Esophagus muscularis mucosa (tissue), 4 donors: ENCODE measurements at regions not wholly inside any gene's neighbourhood (a gene's known extent, or its start where the extent isn't known, plus 50 kb on each side); places are given as distances from the start of the nearest gene placed in this dataset.
"Not testable (repeated sequence)": the region's sequence is repeated elsewhere in the genome, so short reads cannot be mapped to it uniquely, and the experiment has no call there.

Experiments used
- DNase-seq: peaks from one replicate; pipeline ENCODE4 v3.0.0-alpha.2; 2017; ENCODE audit errors: extremely low spot score
- H3K27ac ChIP-seq, 4 donors: fragments of 200-600 bp; sonication (generic); replicated peaks in 1 of 4; 1 replicate in 3 of 4; 2 replicates in 1 of 4; pipeline ENCODE4 v1.5.1; 2016 to 2019; ENCODE audit warnings: mild to moderate bottlenecking in 1 of 4
- H3K27me3 ChIP-seq, 4 donors: fragments of 200-600 bp; sonication (generic); one replicate each; pipeline versions ENCODE4 v1.5.1 to v1.6.0; 2016 to 2019
- H3K36me3 ChIP-seq, 4 donors: fragments of 200-600 bp; sonication (generic); one replicate each; pipeline ENCODE4 v1.5.1; 2016 to 2019
- H3K4me1 ChIP-seq, 4 donors: fragments of 200-600 bp; sonication (generic); one replicate each; pipeline ENCODE4 v1.5.1; 2016 to 2019
- H3K4me3 ChIP-seq, 4 donors: fragments of 200-600 bp; sonication (generic); 1 replicate in 2 of 4; 2 replicates in 2 of 4; pipeline ENCODE4 v1.5.1; 2016 to 2019; ENCODE audit warnings: mild to moderate bottlenecking in 4 of 4, moderate library complexity in 1 of 4
- H3K9me3 ChIP-seq, 4 donors: fragments of 200-600 bp; sonication (generic); 1 replicate in 3 of 4; 2 replicates in 1 of 4; pipeline ENCODE4 v1.5.1; 2016 to 2019
- CTCF ChIP-seq, 3 experiments: fragments of 200-600 bp in 2 of 3; fragments of 450-650 bp in 1 of 3; sonication (generic) in 2 of 3; IDR thresholded peaks; one replicate each; pipeline ENCODE4 v1.5.1; 2017 to 2019; ENCODE audit warnings: antibody characterized with exemption in 3 of 3, mild to moderate bottlenecking in 2 of 3, moderate library complexity in 1 of 3
- EP300 ChIP-seq: sonication (generic); formaldehyde crosslinking; IDR thresholded peaks from one replicate; pipeline ENCODE4 v1.6.1; 2017; ENCODE audit warnings: antibody characterized with exemption
- POLR2A ChIP-seq: fragments of 450-650 bp; IDR thresholded peaks from one replicate; pipeline ENCODE4 v1.6.1; 2017; ENCODE audit warnings: antibody characterized with exemption, moderate library complexity, mild to moderate bottlenecking, low read depth
- POLR2AphosphoS5 ChIP-seq, 2 donors: sonication (generic); formaldehyde crosslinking; IDR thresholded peaks; one replicate each; pipeline ENCODE4 v1.6.1; 2017; ENCODE audit warnings: antibody characterized with exemption in 2 of 2
- WGBS: methylation state at CpG from one replicate; pipeline ENCODE4 v1.1.5; 2018; 5-methylcytosine and 5-hydroxymethylcytosine counted together
- intact Hi-C: fragments of 100-400 bp; cut with DNase I; formaldehyde crosslinking; loops from one replicate; pipeline ENCODE4 v1.15.1; 2023

- TF ChIP-seq POLR2AphosphoS5 (IDR thresholded peaks at IDR 0.05): no peak
- no peak for TF ChIP-seq CTCF (IDR thresholded peaks at IDR 0.05)
- TF ChIP-seq POLR2A: no peak
- TF ChIP-seq EP300: no peak
- H3K9me3 ChIP-seq: no peaks in the 10 kb centered on the region
- DNase-seq: no peak
- no peaks in the 10 kb centered on the region for H3K36me3 ChIP-seq
- intact Hi-C loops: no loop called here
- WGBS: 92% methylated on average over 4 of the region's 4 CpGs
- H3K4me1 ChIP-seq: no peaks in the 10 kb centered on the region
- no peaks in the 10 kb centered on the region for H3K27me3 ChIP-seq
- no peak overlapping the region for H3K27ac ChIP-seq
- H3K4me3 ChIP-seq: no peak overlapping the region
Measured at GRCh38 chr10:22832066-22832602, 95.7 kb upstream of the ARMC3 start.

- no peak overlapping the region for H3K27ac ChIP-seq
- H3K27me3 ChIP-seq: no peaks in the 10 kb centered on the region
- H3K36me3 ChIP-seq: no peaks in the 10 kb centered on the region
- H3K4me3 ChIP-seq: no peak overlapping the region
- TF ChIP-seq CTCF (IDR thresholded peaks at IDR 0.05): no peak
- TF ChIP-seq POLR2A: no peak
- no peak for TF ChIP-seq EP300
- TF ChIP-seq POLR2AphosphoS5 (IDR thresholded peaks at IDR 0.05): no peak
- WGBS: 89% methylated on average over 8 of the region's 8 CpGs
- no peaks in the 10 kb centered on the region for H3K4me1 ChIP-seq
- no peak for DNase-seq
- no peaks in the 10 kb centered on the region for H3K9me3 ChIP-seq
- intact Hi-C loops: no loop called here
Measured at GRCh38 chr10:22831586-22831985, 96.3 kb upstream of the ARMC3 start.

GRCh38 chr10:22828712-22829111, 99.1 kb upstream of the ARMC3 start:
- H3K27ac ChIP-seq, H3K4me3 ChIP-seq, H3K27me3 ChIP-seq, DNase-seq, H3K9me3 ChIP-seq, intact Hi-C loops, H3K36me3 ChIP-seq, H3K4me1 ChIP-seq: not testable (repeated sequence)

GRCh38 chr10:22825841-22826240, 102.0 kb upstream of the ARMC3 start:
- H3K4me1 ChIP-seq: no peaks in the 10 kb centered on the region
- no peak overlapping the region for H3K4me3 ChIP-seq
- TF ChIP-seq EP300 (no peak), POLR2A (no peak)
- WGBS: 91% methylated on average over 6 of the region's 6 CpGs
- no peak overlapping the region for H3K27ac ChIP-seq
- DNase-seq: no peak
- H3K9me3 ChIP-seq: no peaks in the 10 kb centered on the region
- intact Hi-C loops: no loop called here
- no peaks in the 10 kb centered on the region for H3K27me3 ChIP-seq
- no peaks in the 10 kb centered on the region for H3K36me3 ChIP-seq

GRCh38 chr10:22824984-22825383, 102.9 kb upstream of the ARMC3 start:
- no peak for DNase-seq
- intact Hi-C loops: no loop called here

More at GRCh38 chr10:22824984-22825383, 102.9 kb upstream of the ARMC3 start:
- Histone ChIP-seq H3K4me3 (no peak overlapping the region), H3K4me1 (no peaks in the 10 kb centered on the region), H3K27me3 (no peaks in the 10 kb centered on the region), H3K27ac (no peak overlapping the region), H3K9me3 (no peaks in the 10 kb centered on the region), H3K36me3 (no peaks in the 10 kb centered on the region)
- TF ChIP-seq POLR2A (no peak), EP300 (no peak), CTCF (IDR thresholded peaks at IDR 0.05) (no peak), POLR2AphosphoS5 (IDR thresholded peaks at IDR 0.05) (no peak)
- 87% methylated on average over 3 of the region's 3 CpGs for WGBS
